Stromal cell of bone marrow (primary cell): ENCODE measurements at regions not wholly inside any gene's neighbourhood (a gene's known extent, or its start where the extent isn't known, plus 50 kb on each side); places are given as distances from the start of the nearest gene placed in this dataset.
"Not testable (repeated sequence)": the region's sequence is repeated elsewhere in the genome, so short reads cannot be mapped to it uniquely, and the experiment has no call there.

Experiments used
- DNase-seq: peaks from one replicate; pipeline ENCODE4 v3.0.0-alpha.2; 2012; ENCODE audit warnings: low read depth

DNA sequence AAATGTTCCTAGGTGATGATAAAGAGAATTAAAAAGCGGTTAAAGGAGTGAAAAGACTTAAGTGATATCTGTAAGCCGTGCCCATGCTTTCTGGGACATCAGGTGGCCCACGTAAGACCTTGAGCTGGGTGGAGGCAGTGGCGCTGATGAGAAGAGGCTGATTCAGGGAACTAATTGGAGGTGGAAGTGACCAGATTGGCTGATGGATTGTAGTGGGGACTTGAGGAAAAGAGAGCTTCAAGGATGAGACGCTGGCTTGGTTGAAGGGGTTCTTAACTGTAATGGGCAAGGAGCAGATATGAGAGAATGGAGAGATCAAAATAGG, 69.1 kb upstream of the EP300 start:
- no peak for DNase-seq

DNA sequence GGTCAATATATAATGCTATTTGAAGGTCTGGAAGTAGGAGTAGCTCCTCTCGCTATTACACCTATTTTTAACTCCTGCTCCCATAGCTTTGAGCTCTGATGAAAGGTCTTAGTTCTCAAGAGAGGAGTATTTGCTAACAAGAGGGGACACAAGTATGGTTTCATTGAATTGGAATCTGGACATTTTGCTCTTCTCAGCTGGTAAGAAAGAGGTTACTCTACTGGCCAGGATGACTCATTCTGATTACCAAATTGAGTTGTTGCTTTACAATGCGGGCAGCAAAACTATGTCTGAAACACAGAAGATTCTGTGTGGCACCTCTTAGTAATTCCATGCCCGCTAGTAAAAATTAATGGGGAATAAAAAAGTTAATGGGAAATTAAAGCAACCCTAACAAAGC, 63.6 kb upstream of the EP300 start:
- peak; percentile 80 for DNase-seq

DNA sequence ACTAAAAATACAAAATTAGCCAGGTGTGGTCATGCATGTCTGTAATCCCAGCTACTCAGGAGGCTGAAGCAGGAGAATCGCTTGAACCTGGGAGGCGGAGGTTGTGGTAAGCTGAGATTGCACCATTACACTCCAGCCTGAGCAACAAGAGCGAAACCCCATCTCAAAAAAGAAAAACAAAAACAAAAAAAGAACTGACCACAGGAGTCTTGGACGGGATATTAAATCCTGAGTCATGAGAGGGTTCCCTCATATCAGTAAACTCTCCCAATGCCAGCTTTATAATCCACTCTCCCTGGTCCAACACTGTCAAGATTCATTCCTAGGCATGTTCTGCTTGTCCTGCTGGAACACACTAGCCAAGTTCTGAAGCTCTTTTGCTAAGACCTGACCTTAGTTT, 61.5 kb upstream of the EP300 start:
- peak; percentile 58 for DNase-seq

DNA sequence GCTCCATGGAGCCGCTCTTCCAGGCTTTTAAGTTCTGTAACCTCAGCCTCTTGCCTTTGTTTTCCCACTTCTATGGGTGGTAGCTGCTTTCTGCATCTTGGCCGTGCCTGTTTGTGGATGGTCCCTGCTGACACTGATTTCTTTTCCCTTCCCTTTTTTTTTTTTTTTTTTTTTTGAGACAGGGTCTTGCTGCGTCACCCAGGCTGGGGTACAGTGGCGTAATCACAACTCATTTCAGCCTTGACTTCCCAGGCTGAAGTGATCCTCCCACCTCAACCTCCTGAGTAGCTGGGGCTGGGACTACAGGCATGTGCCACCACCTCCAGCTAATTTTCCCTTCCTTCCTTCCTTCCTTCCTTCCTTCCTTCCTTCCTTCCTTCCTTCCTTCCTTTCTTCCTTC, 57.7 kb upstream of the EP300 start:
- DNase-seq: no peak

DNA sequence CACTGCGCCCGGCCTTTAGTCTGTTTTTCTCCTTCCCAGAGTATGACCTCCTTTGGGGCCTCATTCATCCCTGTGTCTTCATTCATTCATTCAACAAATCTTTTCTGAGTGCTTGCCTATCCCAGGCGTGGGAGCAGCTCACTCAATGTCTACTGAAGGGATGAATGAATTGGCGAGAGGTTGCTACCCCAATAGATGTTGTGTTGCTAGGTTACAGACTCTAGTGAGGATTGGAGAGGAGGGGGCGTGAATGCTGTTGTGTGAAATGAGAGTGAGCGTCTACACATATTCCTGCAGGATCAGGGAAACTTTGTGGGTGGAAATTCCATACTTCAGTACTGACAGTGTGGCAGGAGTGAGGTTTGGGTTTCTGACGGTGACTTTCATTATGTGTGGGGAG, 55.5 kb upstream of the EP300 start:
- DNase-seq: no peak

DNA sequence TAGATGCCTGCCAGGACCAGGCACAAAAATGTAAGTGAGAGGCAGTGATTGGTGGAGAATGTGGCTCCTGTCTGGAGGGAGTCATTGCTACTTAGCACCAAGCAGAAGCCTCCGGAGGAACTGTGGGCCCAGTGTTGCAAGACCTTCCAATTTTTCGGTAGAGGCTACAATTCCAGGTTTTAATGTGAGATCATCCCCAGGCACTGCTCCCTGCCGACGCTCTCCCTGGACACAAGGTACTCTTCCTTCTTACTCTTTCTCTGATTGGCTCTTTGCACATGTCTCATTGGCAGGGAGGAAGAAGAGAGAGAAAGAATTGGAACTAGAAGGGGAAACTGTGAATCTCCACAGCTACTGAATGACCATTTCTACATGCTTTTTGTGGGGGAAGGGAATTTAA, 53.7 kb upstream of the EP300 start:
- no peak for DNase-seq

DNA sequence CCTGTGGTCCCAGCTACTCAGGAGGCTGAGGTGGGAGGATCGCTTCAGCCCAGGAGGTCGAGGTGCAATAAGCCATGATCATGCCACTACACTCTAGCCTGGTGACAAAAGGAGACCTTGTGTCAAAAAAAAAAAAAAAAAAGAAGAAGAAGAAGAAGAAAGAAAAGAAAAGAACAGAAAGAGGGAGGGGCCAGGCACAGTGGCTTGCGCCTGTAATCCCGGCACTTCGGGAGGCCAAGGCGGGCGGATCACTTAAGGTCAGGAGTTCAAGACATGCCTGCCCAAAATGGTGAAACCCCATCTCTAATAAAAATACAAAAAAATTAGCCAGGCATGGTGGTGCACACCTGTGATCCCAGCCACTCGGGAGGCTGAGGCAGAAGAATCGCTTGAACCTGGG, 52.8 kb upstream of the EP300 start:
- DNase-seq: not testable (repeated sequence)

DNA sequence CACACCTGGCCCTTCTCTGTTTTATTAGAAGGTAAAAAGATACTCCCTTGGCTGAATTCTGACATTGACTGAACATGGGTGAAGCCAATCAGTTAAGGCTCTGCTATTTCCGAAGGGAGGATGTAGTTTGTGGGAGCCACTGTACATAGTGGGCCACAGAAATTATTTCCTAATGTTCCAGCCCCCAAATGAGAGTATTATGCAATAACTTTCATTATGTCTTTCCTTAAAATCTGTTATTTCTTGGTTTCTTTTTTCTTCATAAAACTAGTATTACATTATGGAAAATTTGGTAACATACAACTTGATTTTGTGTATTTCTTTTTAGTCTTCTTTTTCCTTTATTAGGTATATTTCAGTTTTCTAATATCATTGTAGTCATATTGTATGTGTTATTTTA, 51.9 kb upstream of the EP300 start:
- no peak for DNase-seq

DNA sequence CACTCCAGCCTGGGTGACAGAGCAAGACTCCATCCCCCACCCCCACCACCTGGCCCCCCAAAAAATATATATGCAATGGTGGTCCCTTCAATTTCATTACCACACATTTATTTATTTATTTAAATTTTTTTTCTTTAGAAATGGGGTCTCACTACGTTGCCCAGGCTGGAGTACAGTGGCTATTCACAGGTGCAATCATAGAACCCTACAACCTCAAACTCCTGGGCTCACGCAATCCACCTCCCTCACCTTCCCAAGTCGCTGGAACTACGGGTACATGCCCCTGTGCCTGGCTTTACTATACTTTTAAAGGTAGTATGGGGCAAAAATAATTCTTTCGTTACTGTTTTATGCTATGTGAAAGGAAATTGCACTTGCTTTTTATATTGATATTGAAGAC, 50.9 kb upstream of the EP300 start:
- DNase-seq: no peak
